ENCODE measurements at regions not wholly inside any gene's neighbourhood (a gene's known extent, or its start where the extent isn't known, plus 50 kb on each side); places are given as distances from the start of the nearest gene placed in this dataset.

DNA sequence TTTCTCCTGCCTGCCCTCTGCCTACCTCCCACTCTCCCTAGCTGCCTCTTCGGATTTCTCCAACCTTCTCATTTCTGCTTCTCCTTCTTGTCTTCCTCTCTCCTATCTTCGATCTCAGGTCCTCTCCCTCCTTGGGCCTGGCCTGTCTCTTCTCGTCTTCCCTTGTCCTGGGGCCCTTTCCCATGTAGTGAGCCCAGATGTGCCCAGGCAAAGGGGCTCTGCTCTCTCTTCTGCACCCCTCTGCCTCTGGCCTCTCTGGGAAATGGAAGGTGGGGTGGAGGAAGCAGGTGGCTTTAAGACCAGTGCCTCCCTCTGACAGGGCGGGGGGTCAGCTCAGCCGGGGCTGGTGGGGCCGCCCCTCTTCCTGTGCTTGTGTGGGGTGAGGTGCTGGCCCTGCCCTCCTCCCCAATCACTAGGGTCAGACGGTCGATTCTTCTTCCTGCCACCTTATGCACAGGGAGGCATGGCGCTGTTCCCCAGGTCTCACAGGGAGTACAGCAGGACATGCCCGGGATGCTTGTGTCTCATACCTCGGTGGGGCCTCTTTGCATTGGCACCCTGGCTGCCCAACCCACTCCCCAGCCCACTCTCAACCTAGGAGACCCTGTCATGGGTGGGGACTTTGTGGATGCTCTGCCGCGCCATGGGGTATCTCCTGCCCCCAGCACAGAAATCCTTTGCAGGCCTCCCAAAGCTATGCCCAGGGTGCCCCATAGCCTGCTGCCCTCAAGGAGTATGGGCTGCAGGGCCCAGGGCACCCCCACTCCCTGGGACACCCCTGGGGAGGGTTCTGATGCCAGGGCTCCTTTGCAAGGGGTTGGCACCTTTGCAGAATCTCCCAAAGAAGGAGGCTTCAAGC is 213.8 kb upstream of the HAAO start:
- TF ChIP-seq, protein P1, sequence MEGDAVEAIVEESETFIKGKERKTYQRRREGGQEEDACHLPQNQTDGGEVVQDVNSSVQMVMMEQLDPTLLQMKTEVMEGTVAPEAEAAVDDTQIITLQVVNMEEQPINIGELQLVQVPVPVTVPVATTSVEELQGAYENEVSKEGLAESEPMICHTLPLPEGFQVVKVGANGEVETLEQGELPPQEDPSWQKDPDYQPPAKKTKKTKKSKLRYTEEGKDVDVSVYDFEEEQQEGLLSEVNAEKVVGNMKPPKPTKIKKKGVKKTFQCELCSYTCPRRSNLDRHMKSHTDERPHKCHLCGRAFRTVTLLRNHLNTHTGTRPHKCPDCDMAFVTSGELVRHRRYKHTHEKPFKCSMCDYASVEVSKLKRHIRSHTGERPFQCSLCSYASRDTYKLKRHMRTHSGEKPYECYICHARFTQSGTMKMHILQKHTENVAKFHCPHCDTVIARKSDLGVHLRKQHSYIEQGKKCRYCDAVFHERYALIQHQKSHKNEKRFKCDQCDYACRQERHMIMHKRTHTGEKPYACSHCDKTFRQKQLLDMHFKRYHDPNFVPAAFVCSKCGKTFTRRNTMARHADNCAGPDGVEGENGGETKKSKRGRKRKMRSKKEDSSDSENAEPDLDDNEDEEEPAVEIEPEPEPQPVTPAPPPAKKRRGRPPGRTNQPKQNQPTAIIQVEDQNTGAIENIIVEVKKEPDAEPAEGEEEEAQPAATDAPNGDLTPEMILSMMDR (conservative IDR thresholded peaks at IDR 0.05; ENCODE audit: low read length): no peak
- no peak for TF ChIP-seq EZH2phosphoT487 (IDR thresholded peaks at IDR 0.05; ENCODE audit: borderline replicate concordance, low read depth, low read length)

Data from OCI-LY7 (cell line).